Activated CD8-positive, alpha-beta memory T cell treated with anti-CD3 and anti-CD28 coated beads for 1 hour (primary cell): ENCODE measurements at regions not wholly inside any gene's neighbourhood (a gene's known extent, or its start where the extent isn't known, plus 50 kb on each side); places are given as distances from the start of the nearest gene placed in this dataset.
A peak's percentile ranks its signal among the peaks of the same experiment; 100 is the strongest.

Experiments
- DNase-seq, 2 donors: peaks; one replicate each; pipeline ENCODE4 v3.0.0-alpha.2; 2020; ENCODE audit warnings: low read depth in 1 of 2; ENCODE audit errors: extremely low read depth in 1 of 2

GRCh38 chr5:108649646-108650045 lies 98.1 kb upstream of the FER start:
- no peak for DNase-seq

- no peak for DNase-seq
Observed at GRCh38 chr5:108649106-108649505, 98.6 kb upstream of the FER start.

- DNase-seq, result peak; percentile 6 to 8
Observed at GRCh38 chr5:108642170-108642906, 105.4 kb upstream of the FER start.

GRCh38 chr5:108641596-108641995 lies 106.1 kb upstream of the FER start:
- no peak for DNase-seq

GRCh38 chr5:108639366-108639765 lies 108.3 kb upstream of the FER start:
- DNase-seq, result no peak

GRCh38 chr5:108638021-108638420 lies 109.7 kb upstream of the FER start:
- DNase-seq, result no peak

GRCh38 chr5:108637134-108637533 lies 110.6 kb upstream of the FER start:
- no peak for DNase-seq

GRCh38 chr5:108636135-108636853 lies 111.4 kb upstream of the FER start:
- no peak for DNase-seq

- no peak for DNase-seq
Observed at GRCh38 chr5:108634617-108635288, 112.9 kb upstream of the FER start.

- DNase-seq, result no peak
Observed at GRCh38 chr5:108634010-108634616, 113.6 kb upstream of the FER start.

GRCh38 chr5:108629779-108630528 lies 117.7 kb upstream of the FER start:
- no peak for DNase-seq

GRCh38 chr5:108625654-108626053 lies 122.0 kb upstream of the FER start:
- DNase-seq, result no peak

- DNase-seq, result no peak
Observed at GRCh38 chr5:108623826-108624225, 123.9 kb upstream of the FER start.

- DNase-seq, result no peak
Observed at GRCh38 chr5:108620516-108620915, 127.2 kb upstream of the FER start.

- no peak for DNase-seq
Observed at GRCh38 chr5:108619815-108620214, 127.9 kb upstream of the FER start.

- no peak for DNase-seq
Observed at GRCh38 chr5:108617467-108618435, 129.9 kb upstream of the FER start.

- DNase-seq, result no peak
Observed at GRCh38 chr5:108615216-108615615, 132.5 kb upstream of the FER start.

GRCh38 chr5:108607421-108607820 lies 140.3 kb upstream of the FER start:
- DNase-seq, result no peak

- DNase-seq, result no peak
Observed at GRCh38 chr5:108606185-108606584, 141.5 kb upstream of the FER start.

GRCh38 chr5:108602830-108603229 lies 144.9 kb upstream of the FER start:
- DNase-seq, result no peak
